Endothelial cell of umbilical vein (primary cell): ENCODE measurements at regions not wholly inside any gene's neighbourhood (a gene's known extent, or its start where the extent isn't known, plus 50 kb on each side); places are given as distances from the start of the nearest gene placed in this dataset.
"Not testable (repeated sequence)": the region's sequence is repeated elsewhere in the genome, so short reads cannot be mapped to it uniquely, and the experiment has no call there.

Source experiments
- BruUV-seq: library from RNA; stranded (reverse); fragments of 400-500 nt; replicated peaks from 2 replicates; lab custom pipeline; 2021; lab: Mats Ljungman, UMichigan
- CTCF ChIA-PET: fragments of 300-600, 350-600 bp; sonication (Branson Sonifier 250); formaldehyde crosslinking; loops from one replicate; lab custom pipeline; 2021; ENCODE audit warnings: antibody characterized with exemption, inconsistent platforms; lab: Charles Lee
- POLR2A ChIA-PET: fragments of 300-600, 350-600 bp; sonication (Branson Sonifier 250); formaldehyde crosslinking; loops from one replicate; lab custom pipeline; 2021; ENCODE audit warnings: antibody characterized with exemption, inconsistent platforms; lab: Charles Lee
- DNase-seq: peaks from one replicate; pipeline ENCODE4 v3.0.0-alpha.2; 2011; ENCODE audit warnings: low read depth, low spot score
- FAIRE-seq: peaks from 2 replicates; lab custom pipeline; 2011; peaks lifted over from hg19 to GRCh38; lab: Jason Lieb, UNC
- H2AFZ ChIP-seq: 2 replicates; pipeline ENCODE4 v1.6.0; 2012; ENCODE audit warnings: low read depth, low read length, control low read depth, inconsistent platforms
- H3K27ac ChIP-seq: 2 replicates; pipeline ENCODE4 v1.5.1; 2011; ENCODE audit warnings: low read depth, mild to moderate bottlenecking, control low read depth, low read length, moderate library complexity; ENCODE audit not compliant: insufficient read depth
- H3K27me3 ChIP-seq, 2 experiments: 2 replicates each; pipeline versions ENCODE4 v1.6.0 to v1.6.1; 2011; ENCODE audit warnings: low read length in 2 of 2, mixed read lengths in 1 of 2; ENCODE audit not compliant: control insufficient read depth in 2 of 2, insufficient read depth in 2 of 2
- H3K36me3 ChIP-seq, 2 experiments: 2 replicates in 1 of 2; 3 replicates in 1 of 2; pipeline ENCODE4 v1.5.1; 2011; ENCODE audit warnings: low read length in 2 of 2, mild to moderate bottlenecking in 1 of 2, moderate library complexity in 1 of 2; ENCODE audit not compliant: control insufficient read depth in 2 of 2, insufficient read depth in 2 of 2; ENCODE audit errors: extremely low read depth in 1 of 2
- H3K4me1 ChIP-seq: 3 replicates; pipeline ENCODE4 v1.5.1; 2011; ENCODE audit warnings: mild to moderate bottlenecking, low read length; ENCODE audit not compliant: control insufficient read depth, insufficient read depth; ENCODE audit errors: extremely low read depth
- H3K4me2 ChIP-seq: 2 replicates; pipeline ENCODE4 v1.6.1; 2011; ENCODE audit warnings: low read length, control low read depth, mixed read lengths; ENCODE audit not compliant: insufficient read depth
- H3K4me3 ChIP-seq, 3 experiments: fragments of 200-600 bp in 1 of 3; sonication (generic), shearing (Covaris generic) in 1 of 3; replicated peaks in 1 of 3; 2 replicates each; pipeline ENCODE4 v1.5.1; 2011 to 2016; ENCODE audit warnings: control low read depth in 3 of 3, low read length in 3 of 3, mild to moderate bottlenecking in 2 of 3, inconsistent platforms in 1 of 3, low read depth in 1 of 3, moderate library complexity in 1 of 3; ENCODE audit not compliant: insufficient read depth in 1 of 3
- H3K79me2 ChIP-seq: 2 replicates; pipeline ENCODE4 v1.6.0; 2012; ENCODE audit warnings: low read length, inconsistent platforms; ENCODE audit not compliant: control insufficient read depth, insufficient read depth
- H3K9ac ChIP-seq: replicated peaks from 2 replicates; pipeline ENCODE3; 2011; ENCODE audit warnings: low read length, control low read depth; ENCODE audit not compliant: insufficient read depth; ENCODE audit errors: extremely low read depth
- H3K9me1 ChIP-seq: replicated peaks from 3 replicates; pipeline ENCODE4 v1.6.0; 2011; ENCODE audit warnings: mild to moderate bottlenecking, low read length; ENCODE audit not compliant: control insufficient read depth, insufficient read depth; ENCODE audit errors: extremely low read depth
- H3K9me3 ChIP-seq: replicated peaks from 2 replicates; pipeline ENCODE4 v1.5.1; 2012; ENCODE audit warnings: low read length, inconsistent platforms; ENCODE audit not compliant: control insufficient read depth, insufficient read depth
- H4K20me1 ChIP-seq: replicated peaks from 2 replicates; pipeline ENCODE3; 2011; ENCODE audit warnings: mild to moderate bottlenecking, low read length; ENCODE audit not compliant: control insufficient read depth, insufficient read depth; ENCODE audit errors: extremely low read depth
- dilution Hi-C: fragments of 300-500 bp; cut with MboI; formaldehyde crosslinking; loops from one replicate; pipeline ENCODE4 v1.15.0; 2019; ENCODE audit warnings: low sequenced_read_pairs; ENCODE audit not compliant: extremely low pct_ligation_motif_present
- intact Hi-C: fragments of 100-400 bp; cut with micrococcal nuclease; formaldehyde crosslinking; loops from one replicate; pipeline ENCODE4 v1.10.0; 2022

DNA sequence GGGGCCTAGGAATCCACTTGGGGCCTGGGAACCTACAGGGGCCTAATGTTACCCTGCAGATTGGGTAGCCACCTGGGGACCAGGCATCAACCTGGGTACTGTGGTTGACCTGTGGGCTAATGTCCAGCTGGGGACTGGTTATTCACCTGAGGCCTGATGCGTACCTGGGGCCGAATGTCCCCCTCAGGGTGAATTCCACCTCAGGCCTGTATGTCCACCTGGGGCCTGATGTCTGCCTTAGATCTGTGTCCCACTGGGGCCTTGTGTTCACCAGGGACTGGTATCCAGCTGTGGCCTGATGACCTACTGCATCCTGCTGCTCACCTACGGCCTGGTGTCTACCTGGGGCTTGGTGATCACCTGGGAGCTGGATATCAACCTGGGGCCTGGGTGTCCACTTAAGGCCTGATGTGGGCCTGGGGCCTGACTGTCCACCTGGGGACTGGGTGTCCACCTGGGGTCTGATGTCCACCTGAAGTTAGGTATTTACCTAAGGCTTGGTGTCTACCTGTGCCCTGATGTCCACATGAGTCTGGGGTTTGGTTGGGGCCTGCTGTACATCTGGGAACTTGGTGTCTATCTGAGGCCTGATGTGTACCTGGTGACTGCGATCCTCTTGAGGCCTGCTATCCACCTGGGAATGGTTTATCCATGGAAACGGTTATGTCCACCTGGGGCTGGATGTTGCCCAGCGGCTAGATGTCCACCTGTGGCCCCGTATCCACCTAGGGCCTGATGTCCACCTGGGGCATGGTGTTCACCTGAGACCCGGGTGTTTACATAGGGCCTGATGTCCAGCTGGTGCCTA, 1492.6 kb upstream of the TPTE start:
- H3K79me2 ChIP-seq, H3K36me3 ChIP-seq, H4K20me1 ChIP-seq, H3K9me3 ChIP-seq, H3K4me1 ChIP-seq, DNase-seq, FAIRE-seq, BruUV-seq, intact Hi-C loops, dilution Hi-C loops, H3K27ac ChIP-seq, H3K27me3 ChIP-seq, H3K4me3 ChIP-seq, H3K4me2 ChIP-seq, POLR2A ChIA-PET, CTCF ChIA-PET, H2AFZ ChIP-seq, H3K9me1 ChIP-seq, H3K9ac ChIP-seq: not testable (repeated sequence)

DNA sequence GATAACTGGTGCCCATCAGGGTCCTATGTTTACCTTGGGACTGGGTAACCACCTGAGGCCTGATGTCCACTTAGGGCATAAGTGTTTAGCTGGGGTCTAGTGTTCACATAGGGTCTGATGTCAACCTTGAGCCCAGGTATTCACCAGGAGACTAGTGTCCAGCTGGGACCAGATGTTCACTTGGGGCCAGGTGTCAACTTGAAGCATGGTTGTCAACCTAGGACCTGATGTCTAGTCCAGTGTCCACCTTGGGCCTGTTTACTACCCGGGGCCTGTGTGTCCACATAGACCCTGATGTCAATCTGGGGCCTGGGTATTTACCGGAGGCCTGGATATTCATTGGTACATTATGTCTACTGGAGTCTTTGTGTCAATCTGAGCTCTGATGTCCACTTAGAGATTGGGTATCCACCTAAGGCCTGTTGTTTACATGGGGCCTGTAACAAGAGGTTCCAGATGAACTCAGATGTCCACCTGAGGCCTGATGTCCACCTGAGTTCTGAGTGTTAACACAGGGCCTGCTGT, 1491.2 kb upstream of the TPTE start:
- H3K36me3 ChIP-seq, H2AFZ ChIP-seq, BruUV-seq, H3K79me2 ChIP-seq, H3K4me1 ChIP-seq, H3K27me3 ChIP-seq, H3K9me3 ChIP-seq, H3K27ac ChIP-seq, H3K9me1 ChIP-seq, intact Hi-C loops, DNase-seq, H3K9ac ChIP-seq, FAIRE-seq, dilution Hi-C loops, H4K20me1 ChIP-seq, H3K4me2 ChIP-seq, CTCF ChIA-PET, POLR2A ChIA-PET, H3K4me3 ChIP-seq: not testable (repeated sequence)

DNA sequence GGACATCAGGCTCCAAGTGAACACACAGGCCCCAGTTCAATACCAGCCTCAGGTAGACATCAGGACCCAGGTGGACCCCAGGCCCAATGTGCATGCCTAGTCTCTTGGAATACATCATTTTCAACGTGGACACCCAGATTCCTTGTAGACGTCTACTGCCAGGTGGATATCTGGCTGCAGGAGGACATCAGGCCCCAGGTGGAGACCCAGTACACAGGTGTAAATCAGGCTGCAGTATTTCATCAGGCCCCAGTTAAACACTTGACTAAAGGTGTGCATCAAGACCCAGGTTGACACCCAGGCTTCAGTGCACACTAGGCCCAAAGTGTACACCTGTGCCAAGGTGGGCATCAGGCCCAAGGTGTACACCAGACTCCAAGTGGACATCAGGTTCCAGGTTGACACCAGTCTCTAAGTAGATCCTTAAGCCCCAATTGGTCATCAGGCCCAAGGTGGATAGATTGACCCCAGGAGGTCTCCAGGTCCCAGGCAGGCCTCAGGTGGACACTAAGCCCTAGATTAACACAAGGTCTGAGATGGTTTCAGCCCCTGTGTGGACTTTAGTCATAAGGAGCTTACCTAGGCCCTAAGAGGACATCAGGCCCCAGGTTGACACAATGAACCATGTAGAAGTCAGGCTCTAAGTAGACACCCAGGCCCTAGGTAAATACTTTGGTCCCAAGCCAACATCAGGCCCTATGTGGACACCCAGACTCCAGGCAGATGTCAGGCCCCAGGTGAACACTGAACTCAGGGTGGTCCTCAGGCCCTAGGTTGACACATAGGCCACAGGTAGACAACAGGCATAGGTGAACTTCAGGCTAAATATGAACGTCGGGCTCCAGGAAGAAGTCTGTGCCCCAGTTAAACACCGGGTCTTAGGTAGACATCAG, 1489.7 kb upstream of the TPTE start:
- H3K4me2 ChIP-seq, H3K4me3 ChIP-seq, intact Hi-C loops, H3K36me3 ChIP-seq, DNase-seq, H3K27me3 ChIP-seq, H3K9me1 ChIP-seq, H3K9me3 ChIP-seq, POLR2A ChIA-PET, dilution Hi-C loops, BruUV-seq, H3K79me2 ChIP-seq, H3K9ac ChIP-seq, H2AFZ ChIP-seq, CTCF ChIA-PET, H3K27ac ChIP-seq, H3K4me1 ChIP-seq, H4K20me1 ChIP-seq: not testable (repeated sequence)
- FAIRE-seq, result peak; percentile 33

DNA sequence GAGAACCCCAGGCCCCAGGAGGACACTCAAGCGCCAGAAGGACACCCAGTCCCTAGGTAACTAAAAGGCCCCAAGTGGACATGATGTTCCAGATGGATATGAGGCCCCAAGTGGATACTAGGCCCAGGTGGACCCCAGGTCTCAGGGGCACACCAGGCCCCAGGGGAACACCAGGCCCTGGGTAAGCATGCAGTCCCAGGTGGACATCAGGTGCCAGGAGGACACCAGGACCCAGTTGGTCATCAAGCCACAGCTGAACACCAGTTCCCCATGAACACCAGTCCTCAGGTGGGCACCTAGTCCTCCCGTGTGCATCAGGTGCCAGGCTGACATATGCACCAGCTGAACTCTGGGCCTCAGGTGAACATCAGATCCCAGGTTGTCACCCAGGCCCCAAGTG, 1488.8 kb upstream of the TPTE start:
- H3K27ac ChIP-seq, H3K79me2 ChIP-seq, H3K4me1 ChIP-seq, CTCF ChIA-PET, H3K4me2 ChIP-seq, DNase-seq, H4K20me1 ChIP-seq, BruUV-seq, H3K9me1 ChIP-seq, H3K9ac ChIP-seq, FAIRE-seq, H2AFZ ChIP-seq, intact Hi-C loops, H3K27me3 ChIP-seq, H3K4me3 ChIP-seq, POLR2A ChIA-PET, H3K9me3 ChIP-seq, H3K36me3 ChIP-seq, dilution Hi-C loops: not testable (repeated sequence)
